SK-N-SH (cell line): ENCODE measurements at regions not wholly inside any gene's neighbourhood (a gene's known extent, or its start where the extent isn't known, plus 50 kb on each side); places are given as distances from the start of the nearest gene placed in this dataset.
"Not testable (repeated sequence)": the region's sequence is repeated elsewhere in the genome, so short reads cannot be mapped to it uniquely, and the experiment has no call there.

Experiments used
- CTCF ChIA-PET: fragments of 300-600, 350-600 bp; formaldehyde crosslinking; extraction: SDS; loops from one replicate; lab custom pipeline; 2021; lab: Yijun Ruan, JAX
- POLR2A ChIA-PET: fragments of 350-600 bp; sonication (Branson Sonifier 250); formaldehyde crosslinking; extraction: SDS; loops from one replicate; lab custom pipeline; 2020; ENCODE audit warnings: antibody characterized with exemption, inconsistent platforms; lab: Yijun Ruan, JAX
- DNase-seq: peaks from one replicate; pipeline ENCODE4 v3.0.0; 2012
- H2AFZ ChIP-seq: fragments of 200-600 bp; sonication (generic); 2 replicates; pipeline ENCODE4 v1.8.1; 2016; ENCODE audit warnings: antibody characterized with exemption, mild to moderate bottlenecking, low read depth
- H3F3A ChIP-seq: fragments of 200-600 bp; sonication (generic); replicated peaks from 2 replicates; pipeline ENCODE3; 2016; ENCODE audit warnings: antibody characterized with exemption, mild to moderate bottlenecking; ENCODE audit not compliant: insufficient read depth
- H3K27ac ChIP-seq, 2 experiments: fragments of 200-500 bp in 1 of 2; fragments of 200-600 bp in 1 of 2; sonication (Bioruptor generic) in 1 of 2; sonication (generic), shearing (Covaris generic) in 1 of 2; 2 replicates each; pipeline versions ENCODE4 v1.5.1 to v1.6.1; 2014 to 2016; ENCODE audit warnings: low read depth in 2 of 2, inconsistent platforms in 1 of 2, low read length in 1 of 2, mild to moderate bottlenecking in 1 of 2, mixed read lengths in 1 of 2
- H3K27me3 ChIP-seq: fragments of 200-600 bp; sonication (generic), shearing (Covaris generic); 2 replicates; pipeline ENCODE4 v1.6.1; 2016; ENCODE audit warnings: mixed run types; ENCODE audit not compliant: insufficient read depth
- H3K36me3 ChIP-seq, 2 experiments: fragments of 200-500 bp in 1 of 2; fragments of 200-600 bp in 1 of 2; sonication (Bioruptor generic) in 1 of 2; sonication (generic) in 1 of 2; replicated peaks in 1 of 2; 2 replicates each; pipeline versions ENCODE3 to v1.5.1; 2014 to 2016; ENCODE audit warnings: low read length in 1 of 2, mild to moderate bottlenecking in 1 of 2; ENCODE audit not compliant: insufficient read depth in 2 of 2, control insufficient read depth in 1 of 2
- H3K4me1 ChIP-seq, 2 experiments: fragments of 200-500 bp in 1 of 2; fragments of 200-600 bp in 1 of 2; sonication (Bioruptor generic) in 1 of 2; sonication (generic), shearing (Covaris generic) in 1 of 2; 2 replicates each; pipeline versions ENCODE4 v1.5.1 to v1.6.1; 2014 to 2016; ENCODE audit warnings: low read depth in 1 of 2, low read length in 1 of 2, mixed run types in 1 of 2; ENCODE audit not compliant: insufficient read depth in 2 of 2, control insufficient read depth in 1 of 2
- H3K4me2 ChIP-seq: fragments of 200-600 bp; sonication (generic), shearing (Covaris generic); 2 replicates; pipeline ENCODE4 v1.6.1; 2017; ENCODE audit warnings: mixed run types
- H3K4me3 ChIP-seq, 2 experiments: fragments of 200-500 bp in 1 of 2; fragments of 200-600 bp in 1 of 2; sonication (Bioruptor generic) in 1 of 2; sonication (generic), shearing (Covaris generic) in 1 of 2; 2 replicates each; pipeline versions ENCODE4 v1.5.1 to v1.8.1; 2014 to 2016; ENCODE audit warnings: low read depth in 2 of 2, inconsistent platforms in 1 of 2, low read length in 1 of 2, mild to moderate bottlenecking in 1 of 2, mixed read lengths in 1 of 2, moderate library complexity in 1 of 2
- H3K79me2 ChIP-seq: fragments of 200-600 bp; sonication (generic); 2 replicates; pipeline ENCODE4 v1.8.1; 2017; ENCODE audit warnings: mild to moderate bottlenecking; ENCODE audit not compliant: insufficient read depth
- H3K9ac ChIP-seq: fragments of 200-600 bp; sonication (generic); 2 replicates; pipeline ENCODE4 v1.6.1; 2017; ENCODE audit warnings: mixed run types
- H3K9me2 ChIP-seq: fragments of 200-600 bp; sonication (generic); 2 replicates; pipeline ENCODE4 v1.6.1; 2017; ENCODE audit warnings: mixed run types
- H3K9me3 ChIP-seq: fragments of 200-600 bp; sonication (generic); 2 replicates; pipeline ENCODE4 v1.6.1; 2017; ENCODE audit warnings: mixed run types, mild to moderate bottlenecking, moderate library complexity
- H4K20me1 ChIP-seq: fragments of 200-600 bp; sonication (generic); 2 replicates; pipeline ENCODE4 v1.6.1; 2017; ENCODE audit warnings: mild to moderate bottlenecking, mixed run types; ENCODE audit not compliant: insufficient read depth
- CHD2 ChIP-seq: fragments of 150-350 bp; IDR thresholded peaks from 2 replicates; pipeline ENCODE4 v1.6.1; 2018; ENCODE audit warnings: low read length; ENCODE audit not compliant: partially characterized antibody
- FOSL2 ChIP-seq: IDR thresholded peaks from 2 replicates; pipeline ENCODE4 v1.4.0; 2012; ENCODE audit warnings: low read depth, mild to moderate bottlenecking, moderate library complexity, borderline replicate concordance
- FOXM1 ChIP-seq: IDR thresholded peaks from 2 replicates; pipeline ENCODE4 v1.4.0; 2012; ENCODE audit warnings: low read depth, mild to moderate bottlenecking
- GABPA ChIP-seq: IDR thresholded peaks from 2 replicates; pipeline ENCODE4 v1.4.0; 2012; ENCODE audit warnings: low read depth, mild to moderate bottlenecking
- GATA2 ChIP-seq: sonication (generic); formaldehyde crosslinking; IDR thresholded peaks from 2 replicates; pipeline ENCODE4 v1.5.0; 2020; ENCODE audit warnings: mild to moderate bottlenecking, missing genetic modification reagents
- MXI1 ChIP-seq: IDR thresholded peaks from 2 replicates; pipeline ENCODE4 v1.6.1; 2012; ENCODE audit warnings: mild to moderate bottlenecking, low read depth, low read length, improper control_type of control experiment
- NRF1 ChIP-seq: IDR thresholded peaks from 2 replicates; pipeline ENCODE4 v1.6.1; 2012; ENCODE audit warnings: low read depth, mild to moderate bottlenecking, low read length
- PBX3 ChIP-seq: IDR thresholded peaks from 2 replicates; pipeline ENCODE4; 2012
- RFX5 ChIP-seq: IDR thresholded peaks from 2 replicates; pipeline ENCODE4 v1.6.1; 2012; ENCODE audit warnings: mild to moderate bottlenecking, improper control_type of control experiment, low read length
- RXRA ChIP-seq: IDR thresholded peaks from 2 replicates; pipeline ENCODE4 v1.4.0; 2012; ENCODE audit warnings: low read depth, mild to moderate bottlenecking, borderline replicate concordance
- SMC3 ChIP-seq: IDR thresholded peaks from 2 replicates; pipeline ENCODE4 v1.6.1; 2012; ENCODE audit warnings: low read depth, low read length, improper control_type of control experiment
- TAF1 ChIP-seq: IDR thresholded peaks from 2 replicates; pipeline ENCODE4 v1.6.1; 2012; ENCODE audit warnings: low read depth, mild to moderate bottlenecking, low read length, moderate library complexity, borderline replicate concordance
- ZBTB33 ChIP-seq: IDR thresholded peaks from 2 replicates; pipeline ENCODE4 v1.4.0; 2012; ENCODE audit warnings: low read depth, borderline replicate concordance
- WGBS: methylation state at CpG from one replicate; pipeline ENCODE4 v1.1.6; 2017; ENCODE audit warnings: low lambda C conversion rate; 5-methylcytosine and 5-hydroxymethylcytosine counted together
- TF ChIP-seq, protein P1 (sequence below): fragments of 200-600 bp; sonication (generic); IDR thresholded peaks from 2 replicates; pipeline ENCODE4 v1.6.1; 2017; ENCODE audit warnings: antibody characterized with exemption, mild to moderate bottlenecking, moderate library complexity
- TF ChIP-seq, protein P2 (sequence below): fragments of 150-350 bp; IDR thresholded peaks from 2 replicates; pipeline ENCODE4 v1.6.1; 2016; ENCODE audit warnings: mild to moderate bottlenecking, low read depth, low read length
- TF ChIP-seq, protein P3 (sequence below): IDR thresholded peaks from 2 replicates; pipeline ENCODE4 v1.4.0; 2012; ENCODE audit warnings: low read depth

- DNase-seq, result no peak
- POLR2A ChIA-PET, result no interaction called here
- no peaks in the 10 kb centered on the region for H3K36me3 ChIP-seq
- no peak overlapping the region for H3K4me3 ChIP-seq
- H3K9me2 ChIP-seq, result no peaks in the 10 kb centered on the region
- no peak overlapping the region for H2AFZ ChIP-seq
- 4% methylated on average over 4 of the region's 4 CpGs for WGBS
- H3K79me2 ChIP-seq, result no peaks in the 10 kb centered on the region
- no peaks in the 10 kb centered on the region for H3F3A ChIP-seq
- H4K20me1 ChIP-seq, result no peaks in the 10 kb centered on the region
- no peak overlapping the region for H3K27ac ChIP-seq
- H3K27me3 ChIP-seq, result no peaks in the 10 kb centered on the region
- no peak overlapping the region for H3K9ac ChIP-seq
- no peak overlapping the region for H3K4me2 ChIP-seq
- H3K4me1 ChIP-seq, result no peaks in the 10 kb centered on the region
- H3K9me3 ChIP-seq, result no peaks in the 10 kb centered on the region
- TF ChIP-seq FOXM1 (no peak), PBX3 (no peak), FOSL2 (no peak), TAF1 (no peak), RXRA (no peak)
- TF ChIP-seq, protein P1, sequence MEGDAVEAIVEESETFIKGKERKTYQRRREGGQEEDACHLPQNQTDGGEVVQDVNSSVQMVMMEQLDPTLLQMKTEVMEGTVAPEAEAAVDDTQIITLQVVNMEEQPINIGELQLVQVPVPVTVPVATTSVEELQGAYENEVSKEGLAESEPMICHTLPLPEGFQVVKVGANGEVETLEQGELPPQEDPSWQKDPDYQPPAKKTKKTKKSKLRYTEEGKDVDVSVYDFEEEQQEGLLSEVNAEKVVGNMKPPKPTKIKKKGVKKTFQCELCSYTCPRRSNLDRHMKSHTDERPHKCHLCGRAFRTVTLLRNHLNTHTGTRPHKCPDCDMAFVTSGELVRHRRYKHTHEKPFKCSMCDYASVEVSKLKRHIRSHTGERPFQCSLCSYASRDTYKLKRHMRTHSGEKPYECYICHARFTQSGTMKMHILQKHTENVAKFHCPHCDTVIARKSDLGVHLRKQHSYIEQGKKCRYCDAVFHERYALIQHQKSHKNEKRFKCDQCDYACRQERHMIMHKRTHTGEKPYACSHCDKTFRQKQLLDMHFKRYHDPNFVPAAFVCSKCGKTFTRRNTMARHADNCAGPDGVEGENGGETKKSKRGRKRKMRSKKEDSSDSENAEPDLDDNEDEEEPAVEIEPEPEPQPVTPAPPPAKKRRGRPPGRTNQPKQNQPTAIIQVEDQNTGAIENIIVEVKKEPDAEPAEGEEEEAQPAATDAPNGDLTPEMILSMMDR, result no peak
- TF ChIP-seq, protein P2, sequence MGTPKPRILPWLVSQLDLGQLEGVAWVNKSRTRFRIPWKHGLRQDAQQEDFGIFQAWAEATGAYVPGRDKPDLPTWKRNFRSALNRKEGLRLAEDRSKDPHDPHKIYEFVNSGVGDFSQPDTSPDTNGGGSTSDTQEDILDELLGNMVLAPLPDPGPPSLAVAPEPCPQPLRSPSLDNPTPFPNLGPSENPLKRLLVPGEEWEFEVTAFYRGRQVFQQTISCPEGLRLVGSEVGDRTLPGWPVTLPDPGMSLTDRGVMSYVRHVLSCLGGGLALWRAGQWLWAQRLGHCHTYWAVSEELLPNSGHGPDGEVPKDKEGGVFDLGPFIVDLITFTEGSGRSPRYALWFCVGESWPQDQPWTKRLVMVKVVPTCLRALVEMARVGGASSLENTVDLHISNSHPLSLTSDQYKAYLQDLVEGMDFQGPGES, result no peak
- TF ChIP-seq, protein P3, sequence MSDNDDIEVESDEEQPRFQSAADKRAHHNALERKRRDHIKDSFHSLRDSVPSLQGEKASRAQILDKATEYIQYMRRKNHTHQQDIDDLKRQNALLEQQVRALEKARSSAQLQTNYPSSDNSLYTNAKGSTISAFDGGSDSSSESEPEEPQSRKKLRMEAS, result no peak
- TF ChIP-seq, all 33 proteins: peak for 0
- CTCF ChIA-PET, result no interaction called here
Observed at GRCh38 chr1:4253935-4254334, 353.9 kb upstream of the C1orf174 start.

- Histone ChIP-seq H3K9ac (no peak overlapping the region), H3K36me3 (no peaks in the 10 kb centered on the region), H3K4me1 (no peaks in the 10 kb centered on the region), H2AFZ (no peak overlapping the region), H3K79me2 (no peaks in the 10 kb centered on the region), H3K27ac (no peak overlapping the region), H3K4me3 (no peak overlapping the region), H3K27me3 (no peaks in the 10 kb centered on the region), H4K20me1 (no peaks in the 10 kb centered on the region), H3F3A (no peaks in the 10 kb centered on the region), H3K9me3 (no peaks in the 10 kb centered on the region), H3K9me2 (no peaks in the 10 kb centered on the region), H3K4me2 (no peak overlapping the region)
- POLR2A ChIA-PET, result no interaction called here
- CTCF ChIA-PET, result no interaction called here
- DNase-seq, result no peak
- 3% methylated on average over 4 of the region's 4 CpGs for WGBS
- TF ChIP-seq FOXM1 (no peak), NRF1 (no peak), GABPA (no peak), TAF1 (no peak), MXI1 (no peak), CHD2 (no peak), ZBTB33 (no peak), GATA2 (CRISPR knock-in tag) (no peak), SMC3 (no peak), RFX5 (no peak)
Observed at GRCh38 chr1:4256351-4256750, 356.3 kb upstream of the C1orf174 start.

GRCh38 chr1:4258146-4258777 lies 358.2 kb upstream of the C1orf174 start:
- H3F3A ChIP-seq, H3K4me2 ChIP-seq, H3K27ac ChIP-seq, DNase-seq, H3K79me2 ChIP-seq, H3K27me3 ChIP-seq, H4K20me1 ChIP-seq, H3K4me3 ChIP-seq, H3K9me3 ChIP-seq, H3K36me3 ChIP-seq, H3K4me1 ChIP-seq, POLR2A ChIA-PET, H3K9ac ChIP-seq, H2AFZ ChIP-seq, H3K9me2 ChIP-seq: not testable (repeated sequence)
- WGBS, result no CpG with 5 or more reads among the region's 2 CpGs
- CTCF ChIA-PET, result interaction anchor here (1.3 kb wide), 1 partner anchor 10 kb away, joined by 3 read pairs; no protein-coding TSS in a partner anchor
